Choroid plexus epithelial cell (primary cell): ENCODE measurements at regions not wholly inside any gene's neighbourhood (a gene's known extent, or its start where the extent isn't known, plus 50 kb on each side); places are given as distances from the start of the nearest gene placed in this dataset.

Experiments
- DNase-seq: peaks from one replicate; pipeline ENCODE4 v3.0.0-alpha.2; 2010; ENCODE audit warnings: low read depth
- H3K4me3 ChIP-seq: 2 replicates; pipeline ENCODE4 v1.5.1; 2011; ENCODE audit warnings: low read depth, mild to moderate bottlenecking, control low read depth, low read length, moderate library complexity
- CTCF ChIP-seq: conservative IDR thresholded peaks from 2 replicates; pipeline ENCODE4 v1.5.1; 2011; ENCODE audit warnings: low read depth, mild to moderate bottlenecking, control low read depth, inconsistent platforms, low read length, moderate library complexity

GRCh38 chr19:32233885-32234284, 111.5 kb upstream of the ZNF507 start:
- no peak overlapping the region for H3K4me3 ChIP-seq
- no peak for TF ChIP-seq CTCF
- no peak for DNase-seq

GRCh38 chr19:32234663-32235217, 110.7 kb upstream of the ZNF507 start:
- no peak for DNase-seq
- TF ChIP-seq CTCF, result no peak
- no peak overlapping the region for H3K4me3 ChIP-seq

GRCh38 chr19:32238076-32238475, 107.3 kb upstream of the ZNF507 start:
- TF ChIP-seq CTCF, result no peak
- no peak overlapping the region for H3K4me3 ChIP-seq
- DNase-seq, result no peak

DNA sequence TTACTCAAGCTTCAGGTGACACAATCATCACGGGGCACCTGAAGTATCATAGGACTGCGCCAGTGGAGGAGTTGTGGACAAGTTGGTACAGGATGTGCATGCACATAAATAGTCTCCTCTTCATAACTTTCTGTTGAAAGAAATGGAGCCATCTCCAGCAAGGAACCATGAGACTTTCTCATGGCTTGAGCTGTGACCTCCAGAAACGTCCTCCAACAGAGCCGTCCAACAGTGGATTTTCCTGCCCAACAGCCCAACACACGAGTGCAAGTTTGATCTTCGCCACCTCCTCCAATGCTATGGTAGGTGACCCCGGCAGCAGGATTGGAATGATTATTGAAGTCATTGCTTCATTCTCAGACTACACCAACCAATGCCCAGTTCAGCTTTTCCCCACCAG, 105.1 kb upstream of the ZNF507 start:
- H3K4me3 ChIP-seq, result no peak overlapping the region
- DNase-seq, result no peak
- no peak for TF ChIP-seq CTCF

- TF ChIP-seq CTCF, result no peak
- no peak overlapping the region for H3K4me3 ChIP-seq
- DNase-seq, result no peak
Observed at GRCh38 chr19:32241306-32241705, 104.1 kb upstream of the ZNF507 start.

- no peak for TF ChIP-seq CTCF
- no peak for DNase-seq
Observed at GRCh38 chr19:32241932-32242710, 103.3 kb upstream of the ZNF507 start.

DNA sequence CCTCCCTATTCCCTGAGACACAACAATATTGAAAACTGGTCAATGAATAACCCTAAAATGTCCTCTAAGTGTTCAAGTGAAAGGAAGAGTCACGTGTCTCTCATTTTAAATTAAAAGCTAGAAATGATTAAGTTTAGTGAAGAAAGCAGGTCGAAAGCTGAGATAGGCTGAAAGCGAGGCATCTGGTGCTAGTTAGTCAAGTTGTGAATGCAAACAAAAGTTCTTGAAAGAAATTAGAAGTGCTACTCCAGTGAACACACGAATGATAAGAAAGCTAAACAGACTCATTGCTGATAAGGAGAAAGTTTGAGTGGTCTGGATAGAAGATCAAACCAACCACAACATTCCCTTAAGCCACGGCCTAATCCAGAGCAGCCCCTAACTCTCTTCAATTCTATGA, 99.4 kb upstream of the ZNF507 start:
- DNase-seq, result no peak
- no peak overlapping the region for H3K4me3 ChIP-seq
- no peak for TF ChIP-seq CTCF

More at GRCh38 chr19:32241932-32242710, 103.3 kb upstream of the ZNF507 start:
- no peak overlapping the region for H3K4me3 ChIP-seq
